H1 (cell line): ENCODE measurements at regions not wholly inside any gene's neighbourhood (a gene's known extent, or its start where the extent isn't known, plus 50 kb on each side); places are given as distances from the start of the nearest gene placed in this dataset.

Source experiments
- CEBPB ChIP-seq: IDR thresholded peaks from 2 replicates; pipeline ENCODE4 v1.6.1; 2012; ENCODE audit warnings: low read depth, low read length
- CHD1 ChIP-seq: IDR thresholded peaks from 2 replicates; pipeline ENCODE4 v1.6.1; 2012; ENCODE audit warnings: low read depth, low read length, improper control_type of control experiment
- EP300 ChIP-seq, 2 experiments: IDR thresholded peaks; 1 replicate in 1 of 2; 2 replicates in 1 of 2; pipeline ENCODE4 v1.6.1; 2011 to 2012; ENCODE audit warnings: low read depth in 2 of 2, low read length in 2 of 2, mild to moderate bottlenecking in 2 of 2, borderline replicate concordance in 1 of 2, inconsistent platforms in 1 of 2, moderate library complexity in 1 of 2
- KDM1A ChIP-seq: fragments of 200-600, 300-600 bp; sonication (generic); IDR thresholded peaks from 2 replicates; pipeline ENCODE4 v1.7.1; 2016; ENCODE audit warnings: mild to moderate bottlenecking, low read length, borderline replicate concordance
- POLR2A ChIP-seq, 2 experiments: IDR thresholded peaks; 1 replicate in 1 of 2; 2 replicates in 1 of 2; pipeline ENCODE4 v1.6.1; 2011; ENCODE audit warnings: low read depth in 2 of 2, low read length in 2 of 2, mild to moderate bottlenecking in 2 of 2; ENCODE audit errors: control extremely low read depth in 1 of 2
- POLR2AphosphoS5 ChIP-seq: IDR thresholded peaks from 2 replicates; pipeline ENCODE4 v1.6.1; 2011; ENCODE audit warnings: low read depth, low read length
- RAD21 ChIP-seq, 2 experiments: IDR thresholded peaks in 1 of 2; conservative IDR thresholded peaks in 1 of 2; 2 replicates each; pipeline ENCODE4 v1.6.1; 2011; ENCODE audit warnings: low read depth in 2 of 2, low read length in 2 of 2, improper control_type of control experiment in 1 of 2, inconsistent platforms in 1 of 2, mild to moderate bottlenecking in 1 of 2, moderate library complexity in 1 of 2
- TAF1 ChIP-seq: IDR thresholded peaks from 2 replicates; pipeline ENCODE4 v1.6.1; 2011; ENCODE audit warnings: mild to moderate bottlenecking, low read depth, low read length
- TF ChIP-seq, protein P1 (sequence below), 3 experiments: IDR thresholded peaks; 1 replicate in 2 of 3; 2 replicates in 1 of 3; pipeline versions ENCODE4 v1.5.1 to v1.6.1; 2011; ENCODE audit warnings: low read length in 3 of 3, mild to moderate bottlenecking in 3 of 3, inconsistent platforms in 2 of 3, low read depth in 1 of 3, moderate library complexity in 1 of 3; ENCODE audit not compliant: insufficient read depth in 1 of 3; ENCODE audit errors: control extremely low read depth in 1 of 3

- TF ChIP-seq, protein P1, sequence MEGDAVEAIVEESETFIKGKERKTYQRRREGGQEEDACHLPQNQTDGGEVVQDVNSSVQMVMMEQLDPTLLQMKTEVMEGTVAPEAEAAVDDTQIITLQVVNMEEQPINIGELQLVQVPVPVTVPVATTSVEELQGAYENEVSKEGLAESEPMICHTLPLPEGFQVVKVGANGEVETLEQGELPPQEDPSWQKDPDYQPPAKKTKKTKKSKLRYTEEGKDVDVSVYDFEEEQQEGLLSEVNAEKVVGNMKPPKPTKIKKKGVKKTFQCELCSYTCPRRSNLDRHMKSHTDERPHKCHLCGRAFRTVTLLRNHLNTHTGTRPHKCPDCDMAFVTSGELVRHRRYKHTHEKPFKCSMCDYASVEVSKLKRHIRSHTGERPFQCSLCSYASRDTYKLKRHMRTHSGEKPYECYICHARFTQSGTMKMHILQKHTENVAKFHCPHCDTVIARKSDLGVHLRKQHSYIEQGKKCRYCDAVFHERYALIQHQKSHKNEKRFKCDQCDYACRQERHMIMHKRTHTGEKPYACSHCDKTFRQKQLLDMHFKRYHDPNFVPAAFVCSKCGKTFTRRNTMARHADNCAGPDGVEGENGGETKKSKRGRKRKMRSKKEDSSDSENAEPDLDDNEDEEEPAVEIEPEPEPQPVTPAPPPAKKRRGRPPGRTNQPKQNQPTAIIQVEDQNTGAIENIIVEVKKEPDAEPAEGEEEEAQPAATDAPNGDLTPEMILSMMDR (IDR thresholded peaks at IDR 0.05; ENCODE audit: control extremely low read depth in 1 of 3, insufficient read depth in 1 of 3, low read depth in 1 of 3, low read length in 3 of 3), result no peak
- TF ChIP-seq POLR2AphosphoS5 (no peak), RAD21 (IDR thresholded peaks at IDR 0.05 in 1 of 2, conservative IDR thresholded peaks at IDR 0.05 in 1 of 2; ENCODE audit: low read depth in 2 of 2, low read length in 2 of 2) (no peak), TAF1 (no peak), POLR2A (IDR thresholded peaks at IDR 0.05; ENCODE audit: control extremely low read depth in 1 of 2, low read depth in 2 of 2, low read length in 2 of 2) (no peak), CHD1 (no peak), EP300 (IDR thresholded peaks at IDR 0.05; ENCODE audit: borderline replicate concordance in 1 of 2, low read depth in 2 of 2, low read length in 2 of 2) (no peak), CEBPB (no peak), KDM1A (no peak)
These were observed 787.9 kb upstream of the EEF2KMT start for GRCh38 chr16:5885521-5885920.
